ENCODE measurements at regions not wholly inside any gene's neighbourhood (a gene's known extent, or its start where the extent isn't known, plus 50 kb on each side); places are given as distances from the start of the nearest gene placed in this dataset.

DNA sequence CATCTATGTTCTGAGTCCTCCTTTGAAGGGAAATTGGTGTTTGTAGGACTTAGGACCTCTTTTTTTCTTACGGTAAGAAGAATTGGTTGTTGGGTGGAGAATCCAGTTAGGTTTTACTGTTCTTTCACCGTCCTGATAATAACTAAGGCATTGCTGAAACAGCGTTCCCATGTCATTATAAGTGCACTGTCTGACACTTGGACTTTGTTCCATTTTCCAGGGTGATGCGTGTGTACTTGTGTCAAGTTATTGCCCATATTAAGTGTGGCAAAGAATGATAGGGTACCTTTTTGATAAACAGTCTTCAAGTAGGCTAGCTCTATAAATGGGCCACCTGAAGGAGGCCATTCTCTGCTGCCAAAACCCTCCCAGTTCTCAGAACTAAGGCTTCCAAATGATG is 119.7 kb downstream of the AASDH start:
- Histone ChIP-seq H2BK15ac (ENCODE audit: low read length) (no peak overlapping the region), H3K4me2 (ENCODE audit: insufficient read depth in 1 of 2, low read depth in 2 of 2, low read length in 2 of 2) (no peak overlapping the region), H2AFZ (ENCODE audit: low read length) (no peak overlapping the region), H3K4me3 (ENCODE audit: extremely low read depth in 1 of 4, insufficient read depth in 2 of 4, low read depth in 3 of 4, low read length in 4 of 4) (no peak overlapping the region), H3K23ac (ENCODE audit: insufficient read length) (no peak overlapping the region), H4K5ac (ENCODE audit: insufficient read length, low read depth, low read length) (no peak overlapping the region), H4K91ac (replicated peaks; ENCODE audit: insufficient read length, low read length) (no peak overlapping the region), H3K4ac (replicated peaks; ENCODE audit: insufficient read length, low read depth, low read length) (no peak overlapping the region), H3K23me2 (ENCODE audit: low read depth, low read length) (no peaks in the 10 kb centered on the region), H3K79me2 (ENCODE audit: control insufficient read depth in 1 of 2, insufficient read depth in 2 of 2, low read length in 2 of 2) (no peaks in the 10 kb centered on the region), H3K14ac (ENCODE audit: insufficient read length) (no peak overlapping the region), H2BK20ac (ENCODE audit: low read length) (no peak overlapping the region), H3K36me3 (ENCODE audit: control insufficient read depth in 2 of 4, insufficient read depth in 4 of 4, low read length in 3 of 4) (no peaks in the 10 kb centered on the region), H3K56ac (replicated peaks; ENCODE audit: insufficient read length, low read depth, low read length) (no peak overlapping the region), H3K79me1 (ENCODE audit: low read depth, low read length) (no peaks in the 10 kb centered on the region), H4K8ac (ENCODE audit: extremely low read depth, insufficient read depth, low read length) (no peak overlapping the region), H3K18ac (ENCODE audit: extremely low read depth, low read length) (no peak overlapping the region), H3K9ac (replicated peaks in 1 of 4; ENCODE audit: extremely low read depth in 1 of 4, low read depth in 3 of 4, low read length in 3 of 4) (no peak overlapping the region), H2BK5ac (ENCODE audit: low read depth, low read length) (no peak overlapping the region), H3K4me1 (replicated peaks in 1 of 4; ENCODE audit: control insufficient read depth in 3 of 4, insufficient read depth in 4 of 4, low read length in 3 of 4) (no peaks in the 10 kb centered on the region), H3K27ac (ENCODE audit: low read depth, low read length) (no peak overlapping the region), H3K27me3 (replicated peaks in 1 of 4; ENCODE audit: control insufficient read depth in 3 of 4, extremely low read depth in 1 of 4, insufficient read depth in 3 of 4, low read length in 3 of 4) (no peaks in the 10 kb centered on the region), H2BK12ac (ENCODE audit: low read depth, low read length) (no peak overlapping the region), H3K9me3 (ENCODE audit: insufficient read depth in 2 of 2, low read depth in 1 of 2, low read length in 1 of 2) (no peaks in the 10 kb centered on the region), H2BK120ac (replicated peaks; ENCODE audit: low read depth, low read length) (no peak overlapping the region), H2AK5ac (ENCODE audit: low read depth, low read length) (no peak overlapping the region), H4K20me1 (replicated peaks in 1 of 2; ENCODE audit: control insufficient read depth in 1 of 2, insufficient read depth in 2 of 2, low read length in 2 of 2) (peaks cover 0 to 1% of the 10 kb centered on the region in 2 experiments)
- no peak for DNase-seq (ENCODE audit: low read depth in 1 of 2, low spot score in 2 of 2)
- ChIA-PET POLR2A (ENCODE audit: partially characterized antibody) (interaction anchor here (0.7 kb wide), 1 partner anchor 66 kb away, joined by 3 read pairs; no protein-coding TSS in a partner anchor), CTCF (ENCODE audit: partially characterized antibody) (no interaction called here)
- 95% methylated on average over 4 of the region's 4 CpGs; no CpG with 5 or more reads in 1 of the 2 experiments for WGBS, 2 experiments (ENCODE audit: extremely low coverage in 1 of 2, insufficient coverage in 1 of 2, insufficient read length in 1 of 2, insufficient replicate concordance in 2 of 2, low coverage in 1 of 2, low lambda C conversion rate in 2 of 2, missing lambda C conversion rate in 1 of 2)
- TF ChIP-seq NRF1 (IDR thresholded peaks at IDR 0.05; ENCODE audit: low read depth, low read length) = no peak
- no peak for TF ChIP-seq EGR1 (IDR thresholded peaks at IDR 0.05; ENCODE audit: borderline replicate concordance, low read depth, low read length)
- no peak for TF ChIP-seq SP2 (IDR thresholded peaks at IDR 0.05; ENCODE audit: low read length)
- no peak for TF ChIP-seq CHD2 (IDR thresholded peaks at IDR 0.05; ENCODE audit: low read length)
- no peak for TF ChIP-seq RFX5 (IDR thresholded peaks at IDR 0.05; ENCODE audit: borderline replicate concordance, low read depth, low read length)
- no peak for TF ChIP-seq KDM4A (IDR thresholded peaks at IDR 0.05; ENCODE audit: low read depth, low read length, severe bottlenecking)
- no peak for TF ChIP-seq SP4 (IDR thresholded peaks at IDR 0.05; ENCODE audit: low read length)
- no peak for TF ChIP-seq EP300 (IDR thresholded peaks at IDR 0.05; ENCODE audit: borderline replicate concordance in 1 of 2, low read depth in 2 of 2, low read length in 2 of 2)
- no peak for TF ChIP-seq TEAD4 (IDR thresholded peaks at IDR 0.05; ENCODE audit: low read depth, low read length)
- no peak for TF ChIP-seq CREB1 (IDR thresholded peaks at IDR 0.05)
- no peak for TF ChIP-seq SIX5 (IDR thresholded peaks at IDR 0.05; ENCODE audit: low read depth, low read length)
- TF ChIP-seq KDM1A (IDR thresholded peaks at IDR 0.05; ENCODE audit: borderline replicate concordance, low read length) = no peak
- no peak for TF ChIP-seq POLR2AphosphoS5 (IDR thresholded peaks at IDR 0.05; ENCODE audit: low read depth, low read length)
- no peak for FAIRE-seq
